IMR-90 (cell line): ENCODE measurements at regions not wholly inside any gene's neighbourhood (a gene's known extent, or its start where the extent isn't known, plus 50 kb on each side); places are given as distances from the start of the nearest gene placed in this dataset.

Experiments
- ATAC-seq: fragments of 200-7000 bp; cut with Tn5 transposase; 2 replicates; pipeline ENCODE4 v1.9.1; 2020; ENCODE audit warnings: low read depth, mild to moderate bottlenecking, moderate library complexity
- BruUV-seq: library from RNA; stranded (reverse); fragments of 400-500 nt; replicated peaks from 2 replicates; lab custom pipeline; 2021; lab: Mats Ljungman, UMichigan
- CTCF ChIA-PET: fragments of 300-600 bp; formaldehyde crosslinking; extraction: SDS; loops from one replicate; lab custom pipeline; 2021; ENCODE audit warnings: antibody characterized with exemption; lab: Yijun Ruan, JAX
- POLR2A ChIA-PET: fragments of 300-600 bp; sonication (Branson Sonifier 250); formaldehyde crosslinking; loops from one replicate; lab custom pipeline; 2022; ENCODE audit warnings: antibody characterized with exemption; ENCODE audit not compliant: unreplicated experiment; lab: Charles Lee
- DNase-seq: peaks from one replicate; pipeline ENCODE4 v3.0.0; 2013
- H2AFZ ChIP-seq: replicated peaks from 2 replicates; pipeline ENCODE3; 2013; ENCODE audit warnings: low read length, mild to moderate bottlenecking; ENCODE audit not compliant: poor library complexity
- H2AK5ac ChIP-seq: 2 replicates; pipeline ENCODE4 v1.6.1; 2013; ENCODE audit warnings: low read depth, low read length, inconsistent platforms
- H2AK9ac ChIP-seq: replicated peaks from 2 replicates; pipeline ENCODE3; 2013; ENCODE audit warnings: mild to moderate bottlenecking, low read depth, low read length, moderate library complexity; ENCODE audit not compliant: poor library complexity
- H2BK120ac ChIP-seq: 2 replicates; pipeline ENCODE4 v1.6.1; 2013; ENCODE audit warnings: low read depth, low read length, inconsistent platforms
- H2BK15ac ChIP-seq: 3 replicates; pipeline ENCODE4 v1.6.1; 2013; ENCODE audit warnings: low read depth, low read length, inconsistent platforms
- H2BK20ac ChIP-seq: 2 replicates; pipeline ENCODE4 v1.6.1; 2013; ENCODE audit warnings: low read depth, mild to moderate bottlenecking, inconsistent platforms, low read length, moderate library complexity
- H2BK5ac ChIP-seq: 2 replicates; pipeline ENCODE4 v1.6.1; 2013; ENCODE audit warnings: mild to moderate bottlenecking, low read depth, low read length, inconsistent platforms; ENCODE audit not compliant: poor library complexity, severe bottlenecking
- H3K14ac ChIP-seq: replicated peaks from 2 replicates; pipeline ENCODE4 v1.6.1; 2013; ENCODE audit warnings: low read depth, low read length, inconsistent platforms
- H3K18ac ChIP-seq: 2 replicates; pipeline ENCODE4 v1.6.1; 2013; ENCODE audit warnings: low read depth, low read length, control low read depth
- H3K23ac ChIP-seq: 2 replicates; pipeline ENCODE4 v1.6.1; 2013; ENCODE audit warnings: low read depth, low read length, inconsistent platforms
- H3K27ac ChIP-seq: 2 replicates; pipeline ENCODE4 v1.5.1; 2013; ENCODE audit warnings: mild to moderate bottlenecking, control low read depth, low read length; ENCODE audit not compliant: insufficient read depth
- H3K27me3 ChIP-seq: 2 replicates; pipeline ENCODE4 v1.6.1; 2013; ENCODE audit warnings: low read length; ENCODE audit not compliant: control insufficient read depth, insufficient read depth
- H3K36me3 ChIP-seq: 2 replicates; pipeline ENCODE4 v1.6.1; 2013; ENCODE audit warnings: low read length, mixed read lengths; ENCODE audit not compliant: control insufficient read depth, insufficient read depth
- H3K4ac ChIP-seq: 2 replicates; pipeline ENCODE4 v1.6.1; 2013; ENCODE audit warnings: low read depth, low read length, inconsistent platforms
- H3K4me1 ChIP-seq: 2 replicates; pipeline ENCODE4 v1.6.1; 2013; ENCODE audit warnings: low read length, mixed read lengths; ENCODE audit not compliant: control insufficient read depth, insufficient read depth
- H3K4me2 ChIP-seq: 2 replicates; pipeline ENCODE4 v1.6.1; 2013; ENCODE audit warnings: low read depth, mild to moderate bottlenecking, control low read depth, low read length, moderate library complexity
- H3K4me3 ChIP-seq: 2 replicates; pipeline ENCODE4 v1.5.1; 2013; ENCODE audit warnings: low read depth, mild to moderate bottlenecking, control low read depth, low read length, moderate library complexity; ENCODE audit not compliant: insufficient read depth
- H3K56ac ChIP-seq: 2 replicates; pipeline ENCODE4 v1.6.1; 2013; ENCODE audit warnings: low read length, inconsistent platforms; ENCODE audit not compliant: insufficient read depth; ENCODE audit errors: extremely low read depth
- H3K79me1 ChIP-seq, 2 experiments: 2 replicates each; pipeline ENCODE4 v1.6.1; 2013; ENCODE audit warnings: low read length in 2 of 2, inconsistent platforms in 1 of 2, low read depth in 1 of 2
- H3K9ac ChIP-seq: 2 replicates; pipeline ENCODE4 v1.6.1; 2013; ENCODE audit warnings: low read depth, low read length, control low read depth
- H3K9me1 ChIP-seq: 2 replicates; pipeline ENCODE4 v1.6.1; 2013; ENCODE audit warnings: low read length, inconsistent platforms; ENCODE audit not compliant: insufficient read depth
- H3K9me3 ChIP-seq: 2 replicates; pipeline ENCODE4 v1.6.1; 2013; ENCODE audit warnings: low read length; ENCODE audit not compliant: control insufficient read depth, insufficient read depth
- H4K20me1 ChIP-seq: 2 replicates; pipeline ENCODE4 v1.6.1; 2013; ENCODE audit warnings: low read length, inconsistent platforms; ENCODE audit not compliant: insufficient read depth
- H4K5ac ChIP-seq: 2 replicates; pipeline ENCODE4 v1.6.1; 2013; ENCODE audit warnings: mild to moderate bottlenecking, low read depth, low read length, control low read depth
- H4K8ac ChIP-seq, 2 experiments: 2 replicates each; pipeline ENCODE4 v1.6.1; 2013; ENCODE audit warnings: low read depth in 2 of 2, low read length in 2 of 2, control low read depth in 1 of 2, inconsistent platforms in 1 of 2
- H4K91ac ChIP-seq: 2 replicates; pipeline ENCODE4 v1.6.1; 2013; ENCODE audit warnings: low read depth, low read length, inconsistent platforms; ENCODE audit not compliant: insufficient read depth
- CEBPB ChIP-seq: IDR thresholded peaks from 2 replicates; pipeline ENCODE4 v1.6.1; 2012; ENCODE audit warnings: low read depth, low read length, improper control_type of control experiment
- MAFK ChIP-seq: IDR thresholded peaks from 2 replicates; pipeline ENCODE4 v1.6.1; 2012; ENCODE audit warnings: low read depth, low read length, improper control_type of control experiment
- MAZ ChIP-seq: IDR thresholded peaks from 2 replicates; pipeline ENCODE4 v1.6.1; 2012; ENCODE audit warnings: low read depth, mild to moderate bottlenecking, low read length, improper control_type of control experiment, moderate library complexity, borderline replicate concordance
- WGBS, 2 experiments: methylation state at CpG; one replicate each; pipeline versions ENCODE4 v1.1.5 to v1.1.7; 2013; ENCODE audit warnings: missing lambda C conversion rate in 2 of 2; ENCODE audit not compliant: insufficient read length in 1 of 2; ENCODE audit errors: extremely low coverage in 2 of 2; 5-methylcytosine and 5-hydroxymethylcytosine counted together
- dilution Hi-C: fragments of 300-500 bp; cut with HindIII; formaldehyde crosslinking; loops from one replicate; pipeline ENCODE4 v1.14.3; 2018; ENCODE audit warnings: low sequenced_read_pairs; ENCODE audit not compliant: unreplicated experiment
- in situ Hi-C: fragments of 300-500 bp; cut with MboI; formaldehyde crosslinking; loops from 3 replicates; pipeline ENCODE4 v1.14.3; 2019; ENCODE audit warnings: low sequenced_read_pairs, inconsistent platforms, mixed read lengths
- intact Hi-C: fragments of 100-400 bp; cut with micrococcal nuclease; formaldehyde crosslinking; loops from 2 replicates; pipeline ENCODE4 v1.10.0; 2022

GRCh38 chr18:37631422-37631821 is 65.8 kb upstream of the CELF4 start:
- Histone ChIP-seq H3K4me1 (no peaks in the 10 kb centered on the region), H4K20me1 (no peaks in the 10 kb centered on the region), H3K4ac (no peak overlapping the region), H3K36me3 (no peaks in the 10 kb centered on the region), H4K91ac (no peak overlapping the region), H2BK120ac (no peak overlapping the region), H3K27ac (no peak overlapping the region), H2BK15ac (no peak overlapping the region), H3K4me3 (no peak overlapping the region), H2AK9ac (no peak overlapping the region), H2BK5ac (no peak overlapping the region), H3K56ac (no peak overlapping the region), H4K5ac (no peak overlapping the region), H2BK20ac (no peak overlapping the region), H4K8ac (no peak overlapping the region), H3K4me2 (no peak overlapping the region), H3K27me3 (no peaks in the 10 kb centered on the region), H3K9ac (no peak overlapping the region), H3K9me3 (peaks cover 14% of the 10 kb centered on the region), H3K9me1 (no peaks in the 10 kb centered on the region), H2AK5ac (no peak overlapping the region), H2AFZ (no peak overlapping the region), H3K18ac (no peak overlapping the region), H3K14ac (no peak overlapping the region), H3K23ac (no peak overlapping the region), H3K79me1 (no peaks in the 10 kb centered on the region)
- TF ChIP-seq MAFK (no peak), MAZ (no peak), CEBPB (peak; percentile 17; the same call in 1 of the 2 replicates)
- WGBS, 2 experiments, result 20% methylated on average over 2 of the region's 4 CpGs; no CpG with 5 or more reads in 1 of the 2 experiments
- ATAC-seq (no peak), DNase-seq (no peak)
- in situ Hi-C loops, result no loop called here
- intact Hi-C loops, result no loop called here
- no TSS peak for BruUV-seq
- ChIA-PET CTCF (no interaction called here), POLR2A (no interaction called here)
- dilution Hi-C loops, result no loop called here
